GM12875 (cell line): ENCODE measurements at regions not wholly inside any gene's neighbourhood (a gene's known extent, or its start where the extent isn't known, plus 50 kb on each side); places are given as distances from the start of the nearest gene placed in this dataset.

ENCODE experiments used
- H3K4me3 ChIP-seq: one replicate; pipeline ENCODE4 v1.5.1; 2011; ENCODE audit warnings: low read depth, low read length, control low read depth
- TF ChIP-seq, protein P1 (sequence below): IDR thresholded peaks from 2 replicates; pipeline ENCODE4 v1.5.1; 2011; ENCODE audit warnings: low read depth, mild to moderate bottlenecking, control low read depth, inconsistent platforms, low read length, moderate library complexity, borderline replicate concordance; ENCODE audit not compliant: insufficient read depth

DNA sequence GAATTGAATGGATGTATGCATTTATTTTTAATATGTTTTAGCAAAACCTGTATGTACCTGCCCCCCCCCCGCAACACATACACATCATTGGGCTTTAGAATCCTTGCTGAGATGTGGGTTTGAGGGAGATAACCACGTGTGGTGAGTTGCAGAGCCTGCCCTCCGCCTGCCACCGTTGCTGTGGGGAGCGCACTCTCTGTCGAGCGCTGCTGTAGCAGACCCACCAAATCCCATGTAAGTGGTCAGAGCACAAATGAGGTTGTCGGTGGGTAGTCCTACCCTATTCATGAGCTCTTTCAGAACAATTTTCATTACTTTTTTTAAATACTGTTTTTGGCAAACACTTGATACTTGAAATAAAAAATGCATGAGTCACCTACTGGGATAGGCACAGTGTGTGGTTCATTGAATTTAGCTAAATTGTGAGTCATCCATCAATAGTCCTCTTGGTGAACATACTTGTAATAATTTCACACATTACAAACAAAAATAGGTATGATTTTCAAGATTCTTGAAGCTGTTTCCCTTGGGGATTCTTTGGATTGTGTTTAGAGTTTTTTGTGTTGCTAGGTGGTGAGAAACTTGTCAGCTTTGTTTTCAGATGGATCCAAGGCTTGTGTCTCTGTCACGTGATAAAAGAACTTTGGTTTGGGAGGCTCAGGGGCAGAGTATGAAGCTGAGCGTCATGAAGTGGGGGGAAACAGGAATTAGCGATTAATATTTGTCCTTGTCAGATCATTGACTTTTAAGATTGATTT is 107.6 kb downstream of the PTCSC3 start:
- TF ChIP-seq, protein P1, sequence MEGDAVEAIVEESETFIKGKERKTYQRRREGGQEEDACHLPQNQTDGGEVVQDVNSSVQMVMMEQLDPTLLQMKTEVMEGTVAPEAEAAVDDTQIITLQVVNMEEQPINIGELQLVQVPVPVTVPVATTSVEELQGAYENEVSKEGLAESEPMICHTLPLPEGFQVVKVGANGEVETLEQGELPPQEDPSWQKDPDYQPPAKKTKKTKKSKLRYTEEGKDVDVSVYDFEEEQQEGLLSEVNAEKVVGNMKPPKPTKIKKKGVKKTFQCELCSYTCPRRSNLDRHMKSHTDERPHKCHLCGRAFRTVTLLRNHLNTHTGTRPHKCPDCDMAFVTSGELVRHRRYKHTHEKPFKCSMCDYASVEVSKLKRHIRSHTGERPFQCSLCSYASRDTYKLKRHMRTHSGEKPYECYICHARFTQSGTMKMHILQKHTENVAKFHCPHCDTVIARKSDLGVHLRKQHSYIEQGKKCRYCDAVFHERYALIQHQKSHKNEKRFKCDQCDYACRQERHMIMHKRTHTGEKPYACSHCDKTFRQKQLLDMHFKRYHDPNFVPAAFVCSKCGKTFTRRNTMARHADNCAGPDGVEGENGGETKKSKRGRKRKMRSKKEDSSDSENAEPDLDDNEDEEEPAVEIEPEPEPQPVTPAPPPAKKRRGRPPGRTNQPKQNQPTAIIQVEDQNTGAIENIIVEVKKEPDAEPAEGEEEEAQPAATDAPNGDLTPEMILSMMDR: no peak

GRCh38 chr14:36067428-36068187 is 108.9 kb downstream of the PTCSC3 start:
- no peak overlapping the region for H3K4me3 ChIP-seq

More for the DNA sequence above, 107.6 kb downstream of the PTCSC3 start:
- H3K4me3 ChIP-seq: no peak overlapping the region

GRCh38 chr14:36066636-36067035 is 109.9 kb downstream of the PTCSC3 start:
- H3K4me3 ChIP-seq: no peak overlapping the region
- TF ChIP-seq, protein P1: no peak

More at GRCh38 chr14:36067428-36068187, 108.9 kb downstream of the PTCSC3 start:
- TF ChIP-seq, protein P1: no peak

GRCh38 chr14:36065831-36066230 is 110.7 kb downstream of the PTCSC3 start:
- H3K4me3 ChIP-seq: no peak overlapping the region
- TF ChIP-seq, protein P1: no peak

DNA sequence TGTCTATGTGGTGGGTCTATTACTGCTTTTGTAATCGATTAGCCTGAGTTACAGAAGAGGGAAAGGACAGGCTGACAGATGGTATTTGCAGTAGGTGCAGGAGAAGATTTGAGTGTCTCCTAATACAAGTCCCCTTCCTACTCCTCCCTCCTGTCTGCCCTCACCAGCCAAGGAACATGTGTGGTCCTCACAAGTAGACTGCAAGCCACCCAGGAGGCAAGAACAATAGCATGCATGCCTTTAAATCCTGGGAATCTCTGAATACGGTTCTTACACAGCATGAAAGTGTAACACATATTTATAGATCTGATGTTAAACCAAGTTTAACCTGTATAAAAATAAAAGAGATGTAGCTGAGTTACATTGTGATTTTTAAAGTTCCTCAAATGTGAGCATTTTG is 117.0 kb downstream of the PTCSC3 start:
- no peak overlapping the region for H3K4me3 ChIP-seq
- TF ChIP-seq, protein P1: no peak

- TF ChIP-seq, protein P1: no peak
- no peak overlapping the region for H3K4me3 ChIP-seq
Observed at GRCh38 chr14:36057452-36058116, 118.9 kb downstream of the PTCSC3 start.

DNA sequence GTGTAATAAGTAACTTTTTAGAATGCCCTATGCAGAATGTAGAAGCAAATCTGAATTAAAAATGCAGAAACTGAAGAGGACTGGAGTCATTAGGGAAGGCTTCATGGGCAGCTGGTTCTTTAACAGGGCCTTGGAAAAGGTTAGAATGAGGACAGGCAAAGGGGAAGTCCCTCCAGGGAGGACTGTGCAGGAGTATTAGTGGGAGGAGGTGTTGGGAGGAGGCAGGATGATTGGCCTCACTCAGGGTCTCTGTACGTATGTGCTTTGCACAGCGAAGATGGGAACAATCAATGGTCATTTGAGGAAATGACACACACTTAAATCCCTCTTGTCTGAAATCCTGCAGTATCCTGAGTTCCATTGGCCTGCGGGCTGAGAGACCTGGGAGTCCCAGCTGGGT is 119.7 kb downstream of the PTCSC3 start:
- TF ChIP-seq, protein P1: no peak
- no peak overlapping the region for H3K4me3 ChIP-seq
